Panc1 (cell line): ENCODE measurements at regions not wholly inside any gene's neighbourhood (a gene's known extent, or its start where the extent isn't known, plus 50 kb on each side); places are given as distances from the start of the nearest gene placed in this dataset.
"Not testable (repeated sequence)": the region's sequence is repeated elsewhere in the genome, so short reads cannot be mapped to it uniquely, and the experiment has no call there.

ENCODE experiments used
- ATAC-seq: fragments of 200-7000 bp; cut with Tn5 transposase; 2 replicates; pipeline ENCODE4 v1.9.1; 2020; ENCODE audit warnings: mild to moderate bottlenecking, moderate library complexity
- BruUV-seq: library from RNA; stranded (reverse); fragments of 400-500 nt; replicated peaks from 2 replicates; lab custom pipeline; 2021; lab: Mats Ljungman, UMichigan
- CTCF ChIA-PET: fragments of 300-600 bp; sonication (Branson Sonifier 250); formaldehyde crosslinking; loops from one replicate; lab custom pipeline; 2022; ENCODE audit warnings: antibody characterized with exemption; lab: Charles Lee
- POLR2A ChIA-PET: fragments of 300-600 bp; sonication (Branson Sonifier 250); formaldehyde crosslinking; loops from one replicate; lab custom pipeline; 2022; ENCODE audit warnings: antibody characterized with exemption; lab: Charles Lee
- DNase-seq: peaks from one replicate; pipeline ENCODE4 v3.0.0-alpha.2; 2010; ENCODE audit warnings: low read depth, low spot score
- H3K27ac ChIP-seq: 2 replicates; pipeline ENCODE4 v1.5.1; 2011; ENCODE audit warnings: mild to moderate bottlenecking, low read length, inconsistent platforms
- H3K27me3 ChIP-seq: fragments of 200-500 bp; sonication (Bioruptor generic); 2 replicates; pipeline ENCODE4 v1.6.0; 2014; ENCODE audit warnings: low read length, inconsistent platforms; ENCODE audit not compliant: control insufficient read depth, insufficient read depth
- H3K36me3 ChIP-seq: fragments of 200-500 bp; sonication (Bioruptor generic); 2 replicates; pipeline ENCODE4 v1.5.1; 2014; ENCODE audit warnings: inconsistent platforms, mild to moderate bottlenecking, low read length, moderate library complexity; ENCODE audit not compliant: control insufficient read depth, insufficient read depth
- H3K4me1 ChIP-seq: 2 replicates; pipeline ENCODE4 v1.5.1; 2011; ENCODE audit warnings: inconsistent platforms, mild to moderate bottlenecking, low read length, moderate library complexity; ENCODE audit not compliant: control insufficient read depth, insufficient read depth
- H3K4me3 ChIP-seq, 2 experiments: 2 replicates each; pipeline ENCODE4 v1.5.1; 2011 to 2012; ENCODE audit warnings: low read depth in 2 of 2, low read length in 2 of 2, mild to moderate bottlenecking in 2 of 2, inconsistent platforms in 1 of 2, moderate library complexity in 1 of 2
- H3K9me3 ChIP-seq: fragments of 200-500 bp; sonication (Bioruptor generic); 2 replicates; pipeline ENCODE4 v1.5.1; 2014; ENCODE audit warnings: low read depth, mild to moderate bottlenecking, inconsistent platforms, low read length, moderate library complexity; ENCODE audit not compliant: control insufficient read depth, insufficient read depth
- CTCF ChIP-seq: fragments of 450-650 bp; IDR thresholded peaks from 2 replicates; pipeline ENCODE4 v1.5.1; 2017; ENCODE audit warnings: mild to moderate bottlenecking
- POLR2AphosphoS5 ChIP-seq: IDR thresholded peaks from 2 replicates; pipeline ENCODE4 v1.6.1; 2012; ENCODE audit warnings: mild to moderate bottlenecking, low read depth, low read length, moderate library complexity
- REST ChIP-seq, 2 experiments: IDR thresholded peaks; 2 replicates each; pipeline ENCODE4 v1.6.1; 2011 to 2012; ENCODE audit warnings: low read depth in 2 of 2, control low read depth in 1 of 2, low read length in 1 of 2, mild to moderate bottlenecking in 1 of 2, moderate library complexity in 1 of 2; ENCODE audit not compliant: insufficient read depth in 1 of 2
- SIN3A ChIP-seq: IDR thresholded peaks from 2 replicates; pipeline ENCODE4 v1.6.1; 2012; ENCODE audit warnings: low read depth, mild to moderate bottlenecking, low read length, moderate library complexity, borderline replicate concordance; ENCODE audit not compliant: insufficient read depth
- TCF7L2 ChIP-seq: IDR thresholded peaks from 2 replicates; pipeline ENCODE4 v1.6.1; 2011; ENCODE audit warnings: mild to moderate bottlenecking, low read depth, low read length, inconsistent platforms
- in situ Hi-C: cut with HindIII; loops from 2 replicates; pipeline ENCODE4 v1.10.0; 2016; ENCODE audit warnings: low sequenced_read_pairs, low pct_unique_long_range_greater_than_20kb
- intact Hi-C: fragments of 100-400 bp; cut with micrococcal nuclease; formaldehyde crosslinking; loops from one replicate; pipeline ENCODE4 v1.10.0; 2022; ENCODE audit not compliant: unreplicated experiment

GRCh38 chr13:72617186-72617585 lies 110.2 kb downstream of the MZT1 start:
- no TSS peak for BruUV-seq
- H3K4me3 ChIP-seq: no peak overlapping the region
- in situ Hi-C loops (no loop called here), intact Hi-C loops (no loop called here)
- H3K4me1 ChIP-seq: no peaks in the 10 kb centered on the region
- H3K27me3 ChIP-seq: no peaks in the 10 kb centered on the region
- TF ChIP-seq TCF7L2 (no peak), POLR2AphosphoS5 (no peak), REST (IDR thresholded peaks at IDR 0.05; ENCODE audit: insufficient read depth in 1 of 2, low read depth in 2 of 2, low read length in 1 of 2) (no peak), CTCF (no peak), SIN3A (no peak)
- ATAC-seq (no peak), DNase-seq (no peak)
- CTCF ChIA-PET: no interaction called here
- POLR2A ChIA-PET: no interaction called here
- H3K36me3 ChIP-seq: no peaks in the 10 kb centered on the region
- no peak overlapping the region for H3K27ac ChIP-seq
- H3K9me3 ChIP-seq: no peaks in the 10 kb centered on the region

GRCh38 chr13:72610251-72610891 lies 117.1 kb downstream of the MZT1 start:
- H3K36me3 ChIP-seq, H3K27ac ChIP-seq, BruUV-seq, CTCF ChIA-PET, POLR2A ChIA-PET, H3K4me1 ChIP-seq, DNase-seq, H3K9me3 ChIP-seq, H3K27me3 ChIP-seq, intact Hi-C loops, H3K4me3 ChIP-seq, ATAC-seq, in situ Hi-C loops: not testable (repeated sequence)

- Histone ChIP-seq H3K36me3 (no peaks in the 10 kb centered on the region), H3K27ac (no peak overlapping the region), H3K4me3 (no peak overlapping the region), H3K9me3 (no peaks in the 10 kb centered on the region), H3K4me1 (no peaks in the 10 kb centered on the region), H3K27me3 (no peaks in the 10 kb centered on the region)
- BruUV-seq: no TSS peak
- CTCF ChIA-PET: no interaction called here
- intact Hi-C loops: no loop called here
- in situ Hi-C loops: no loop called here
- TF ChIP-seq REST (IDR thresholded peaks at IDR 0.05; ENCODE audit: insufficient read depth in 1 of 2, low read depth in 2 of 2, low read length in 1 of 2): no peak
- no peak for TF ChIP-seq TCF7L2
- no peak for TF ChIP-seq POLR2AphosphoS5
- TF ChIP-seq SIN3A: no peak
- DNase-seq: no peak
- no peak for ATAC-seq
- POLR2A ChIA-PET: no interaction called here
Observed at GRCh38 chr13:72599178-72599743, 128.2 kb downstream of the MZT1 start.
